GM21528 (cell line): ENCODE measurements at regions not wholly inside any gene's neighbourhood (a gene's known extent, or its start where the extent isn't known, plus 50 kb on each side); places are given as distances from the start of the nearest gene placed in this dataset.
"Not testable (repeated sequence)": the region's sequence is repeated elsewhere in the genome, so short reads cannot be mapped to it uniquely, and the experiment has no call there.

Source experiments
- ATAC-seq: cut with Tn5 transposase; IDR thresholded peaks from one replicate; pipeline ENCODE4 v1.9.1; 2021; ENCODE audit warnings: mild to moderate bottlenecking, moderate library complexity; ENCODE audit not compliant: unreplicated experiment, low FRiP score

DNA sequence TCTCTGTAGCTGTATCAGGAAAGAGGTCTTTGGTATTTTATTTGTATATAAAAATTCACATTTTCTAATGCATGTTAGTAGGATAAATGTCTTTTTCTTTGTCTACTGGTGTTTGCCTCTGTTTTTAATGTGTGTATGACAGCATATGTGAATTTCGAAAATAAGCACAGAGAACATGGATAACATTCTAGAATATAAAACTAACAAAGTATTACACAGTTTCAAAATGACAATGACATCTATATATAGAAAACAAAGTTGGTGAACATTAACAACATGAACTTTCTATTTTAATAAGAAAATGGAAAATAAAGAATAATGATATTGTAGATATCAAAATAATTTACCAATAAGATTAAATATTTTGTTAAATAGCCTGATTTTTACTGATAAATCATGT is 608.0 kb downstream of the COL12A1 start:
- ATAC-seq: peak; percentile 41

DNA sequence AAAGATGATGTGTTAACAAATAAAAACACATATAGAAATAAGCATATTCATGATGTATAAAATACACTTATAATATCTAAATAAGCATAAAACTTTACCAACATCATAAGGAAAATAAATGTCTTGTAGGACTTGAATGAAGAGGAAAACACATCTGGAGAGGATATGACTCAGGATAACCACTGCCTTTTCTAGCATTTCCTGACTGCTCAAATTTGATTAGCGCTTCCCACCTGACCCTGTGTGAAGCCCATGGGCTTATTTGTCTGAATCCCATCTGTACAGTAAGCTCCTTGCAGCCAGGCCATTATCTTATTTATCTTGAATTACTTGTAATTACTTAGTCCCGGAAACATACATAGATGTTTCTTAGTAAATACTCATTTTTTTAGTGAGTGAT is 608.6 kb downstream of the COL12A1 start:
- ATAC-seq: no peak

DNA sequence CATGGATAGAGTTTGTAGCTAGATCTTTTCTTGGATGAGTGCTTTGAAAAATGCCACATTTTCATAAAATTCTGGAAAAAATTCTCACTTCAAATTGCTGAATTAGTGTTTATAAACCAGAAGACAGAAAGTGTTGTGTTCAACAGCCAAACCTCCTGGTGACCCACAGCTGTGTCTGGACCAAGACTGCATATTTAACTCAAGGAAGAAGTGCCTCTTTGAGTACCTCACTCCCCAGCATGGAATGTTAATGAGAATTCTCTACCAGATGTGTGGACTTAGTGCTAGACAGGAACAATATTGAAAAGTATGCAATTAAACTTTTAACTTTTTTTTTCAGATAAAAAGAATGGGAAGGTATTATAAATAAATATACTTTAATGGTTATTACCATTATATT is 609.3 kb downstream of the COL12A1 start:
- ATAC-seq: no peak

DNA sequence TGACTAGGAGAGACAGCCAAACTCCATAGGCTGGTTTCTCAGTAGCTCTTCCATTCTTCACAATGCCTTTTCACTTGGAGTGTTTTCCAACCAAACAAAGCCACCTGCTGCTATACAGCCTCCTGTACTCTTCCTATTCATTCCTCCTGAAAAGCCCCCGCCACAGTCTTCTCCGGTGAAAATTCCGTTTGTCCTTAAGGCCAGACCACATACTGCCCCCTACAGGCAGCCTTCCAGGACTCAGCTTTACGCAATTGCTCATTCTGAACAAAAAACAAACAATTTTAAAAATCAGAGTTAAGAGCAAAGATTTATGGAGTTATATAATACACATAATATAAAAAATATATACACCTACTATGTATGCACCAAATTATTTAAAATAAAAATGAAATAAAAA is 611.5 kb downstream of the COL12A1 start:
- ATAC-seq: not testable (repeated sequence)

- ATAC-seq: no peak
Observed at GRCh38 chr6:74588094-74588832, 617.6 kb downstream of the COL12A1 start.

GRCh38 chr6:74587386-74587785 is 618.5 kb downstream of the COL12A1 start:
- no peak for ATAC-seq

- ATAC-seq: no peak
Observed at GRCh38 chr6:74585753-74586152, 620.1 kb downstream of the COL12A1 start.

GRCh38 chr6:74581681-74582080 is 624.2 kb downstream of the COL12A1 start:
- no peak for ATAC-seq

- no peak for ATAC-seq
Observed at GRCh38 chr6:74579794-74580193, 626.1 kb downstream of the COL12A1 start.

DNA sequence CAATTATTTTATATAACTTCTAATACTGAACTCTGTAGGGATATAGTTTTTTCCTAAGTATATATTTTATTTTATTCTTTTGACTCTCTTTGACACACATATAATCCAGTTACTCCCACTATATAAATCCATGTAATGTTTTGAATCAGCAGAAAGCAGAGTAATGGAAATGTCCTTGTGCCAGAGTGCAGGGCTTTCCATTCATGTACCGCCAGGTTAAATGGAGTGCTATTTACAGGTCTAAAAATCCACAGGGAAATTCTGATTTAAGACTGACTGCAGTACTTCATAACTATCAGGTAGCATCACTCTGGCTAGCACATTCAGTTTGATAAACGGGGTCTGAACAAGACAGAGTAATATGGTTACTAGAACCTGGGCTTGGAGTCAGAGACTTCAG is 626.8 kb downstream of the COL12A1 start:
- no peak for ATAC-seq

GRCh38 chr6:74578339-74578738 is 627.5 kb downstream of the COL12A1 start:
- no peak for ATAC-seq

DNA sequence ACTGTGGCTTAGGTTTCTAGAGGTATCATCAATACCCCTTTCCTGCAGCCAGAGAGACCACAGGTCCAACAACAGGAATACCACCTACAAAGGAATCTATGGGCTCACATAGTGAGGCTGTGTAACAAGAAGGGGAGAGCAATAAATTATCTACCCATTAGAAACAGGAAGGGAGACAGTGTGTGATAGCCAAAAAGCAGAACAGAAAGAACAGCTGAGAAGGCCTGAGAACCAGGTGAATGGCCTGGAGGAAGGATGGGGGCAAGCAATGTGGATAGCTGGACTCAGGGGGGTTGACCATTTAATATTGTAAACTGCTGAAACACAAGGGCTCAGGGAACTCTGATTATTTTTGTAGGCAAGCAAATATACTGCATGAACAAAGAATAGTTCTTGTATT is 628.2 kb downstream of the COL12A1 start:
- peak; percentile 98 for ATAC-seq

GRCh38 chr6:74574794-74575193 is 631.1 kb downstream of the COL12A1 start:
- ATAC-seq: no peak

DNA sequence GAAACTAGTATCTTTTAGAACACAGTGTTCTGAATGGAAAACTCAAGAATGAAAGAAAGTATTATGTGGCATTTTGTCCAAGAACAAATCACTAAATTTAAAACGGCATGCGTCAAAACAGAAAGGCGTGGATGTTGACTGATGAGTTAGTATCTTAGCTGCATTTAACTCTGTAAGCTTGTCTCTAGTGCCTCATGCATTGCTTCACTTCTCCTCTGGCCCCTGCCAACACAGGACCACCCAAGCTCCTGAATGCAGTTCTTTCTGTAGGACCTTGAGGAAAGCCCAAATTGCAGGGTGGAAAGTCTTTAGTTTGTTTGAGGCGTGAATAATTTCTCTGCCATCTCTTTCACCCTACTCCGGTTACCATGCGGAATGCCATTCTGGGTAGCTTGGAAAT is 632.2 kb downstream of the COL12A1 start:
- ATAC-seq: no peak

DNA sequence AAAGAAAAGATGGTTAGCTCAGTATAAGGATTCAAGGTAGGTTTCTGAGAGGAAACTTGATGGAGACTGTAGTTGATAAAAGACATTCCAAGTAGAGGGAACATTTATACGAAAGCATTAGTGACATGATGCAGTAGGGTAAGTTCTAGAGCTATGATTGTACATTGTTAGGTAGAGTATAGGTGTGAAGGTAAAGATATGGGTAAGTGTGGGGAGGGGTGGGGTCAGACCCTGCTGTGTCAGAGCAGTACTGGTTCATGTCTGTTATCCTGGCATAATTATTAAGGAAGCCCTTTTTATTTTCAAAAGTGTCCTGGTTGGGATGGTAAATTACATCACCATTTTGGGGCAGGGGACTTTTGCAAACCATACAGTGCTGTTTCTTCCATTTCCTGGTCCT is 635.8 kb downstream of the COL12A1 start:
- ATAC-seq: no peak

DNA sequence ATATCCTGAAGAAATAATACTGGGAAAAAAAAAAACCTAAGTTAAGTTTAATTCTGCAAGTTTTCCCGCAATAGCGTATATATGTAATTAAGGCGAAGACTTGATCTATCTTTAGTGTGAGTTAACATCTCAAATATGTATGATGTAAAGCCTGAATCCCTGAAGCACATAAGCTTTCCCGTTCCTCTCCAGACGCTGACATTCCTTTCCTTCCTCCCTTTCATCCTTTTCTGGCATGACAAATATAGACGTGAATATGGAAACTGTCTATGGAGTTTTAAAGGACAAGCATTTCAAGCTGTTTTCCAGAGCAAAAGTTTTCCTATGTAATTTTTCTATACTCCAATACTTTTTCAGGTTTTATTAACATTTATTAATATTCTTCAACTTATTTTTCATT is 637.0 kb downstream of the COL12A1 start:
- ATAC-seq: no peak

- not testable (repeated sequence) for ATAC-seq
Observed at GRCh38 chr6:74567923-74568290, 637.9 kb downstream of the COL12A1 start.

GRCh38 chr6:74567281-74567922 is 638.5 kb downstream of the COL12A1 start:
- no peak for ATAC-seq

GRCh38 chr6:74557236-74557635 is 648.6 kb downstream of the COL12A1 start:
- ATAC-seq: no peak

- ATAC-seq: no peak
Observed at GRCh38 chr6:74554041-74554440, 651.8 kb downstream of the COL12A1 start.

- no peak for ATAC-seq
Observed at GRCh38 chr6:74551896-74552295, 654.0 kb downstream of the COL12A1 start.

- ATAC-seq: no peak
Observed at GRCh38 chr6:74550821-74551220, 655.0 kb downstream of the COL12A1 start.
